Ishikawa (cell line): ENCODE measurements at regions not wholly inside any gene's neighbourhood (a gene's known extent, or its start where the extent isn't known, plus 50 kb on each side); places are given as distances from the start of the nearest gene placed in this dataset.

ENCODE experiments used
- CEBPB ChIP-seq: IDR thresholded peaks from 2 replicates; pipeline ENCODE4 v1.6.1; 2012
- CREB1 ChIP-seq: IDR thresholded peaks from 2 replicates; pipeline ENCODE4 v1.6.1; 2012; ENCODE audit warnings: low read depth
- EGR1 ChIP-seq: IDR thresholded peaks from 2 replicates; pipeline ENCODE4 v1.6.1; 2012
- EP300 ChIP-seq: IDR thresholded peaks from 2 replicates; pipeline ENCODE4 v1.6.1; 2012; ENCODE audit warnings: borderline replicate concordance
- FOXM1 ChIP-seq: IDR thresholded peaks from 2 replicates; pipeline ENCODE4 v1.6.1; 2012; ENCODE audit warnings: low read depth, borderline replicate concordance
- MAX ChIP-seq: IDR thresholded peaks from 2 replicates; pipeline ENCODE4 v1.6.1; 2012
- NFIC ChIP-seq: IDR thresholded peaks from 2 replicates; pipeline ENCODE4 v1.6.1; 2012
- RAD21 ChIP-seq: IDR thresholded peaks from 2 replicates; pipeline ENCODE4 v1.6.1; 2012; ENCODE audit warnings: low read depth
- REST ChIP-seq: IDR thresholded peaks from 2 replicates; pipeline ENCODE4 v1.6.1; 2012; ENCODE audit warnings: low read depth, mild to moderate bottlenecking
- TAF1 ChIP-seq: IDR thresholded peaks from 2 replicates; pipeline ENCODE4 v1.6.1; 2012; ENCODE audit warnings: low read depth, mild to moderate bottlenecking
- TCF12 ChIP-seq: IDR thresholded peaks from 2 replicates; pipeline ENCODE4 v1.6.1; 2012; ENCODE audit warnings: low read depth
- TEAD4 ChIP-seq: IDR thresholded peaks from 2 replicates; pipeline ENCODE4 v1.6.1; 2012
- USF1 ChIP-seq: IDR thresholded peaks from 2 replicates; pipeline ENCODE4 v1.6.1; 2012
- YY1 ChIP-seq: IDR thresholded peaks from 2 replicates; pipeline ENCODE4 v1.6.1; 2012; ENCODE audit warnings: low read depth
- ZBTB7A ChIP-seq: IDR thresholded peaks from 2 replicates; pipeline ENCODE4 v1.6.1; 2012; ENCODE audit warnings: low read depth

- TF ChIP-seq FOXM1 (no peak), TAF1 (no peak), TEAD4 (no peak), NFIC (no peak), EGR1 (no peak)
These were observed 154.8 kb downstream of the TFAP2B start for GRCh38 chr6:50973464-50973863.

- no peak for TF ChIP-seq EP300
- no peak for TF ChIP-seq EGR1
- TF ChIP-seq CREB1: no peak
- TF ChIP-seq TAF1: no peak
- TF ChIP-seq ZBTB7A: no peak
- TF ChIP-seq NFIC: no peak
- no peak for TF ChIP-seq TCF12
- TF ChIP-seq REST: no peak
- no peak for TF ChIP-seq YY1
- TF ChIP-seq USF1: no peak
- TF ChIP-seq TEAD4: no peak
- no peak for TF ChIP-seq RAD21
- TF ChIP-seq FOXM1: no peak
- no peak for TF ChIP-seq CEBPB
- TF ChIP-seq MAX: no peak
These were observed 155.6 kb downstream of the TFAP2B start for GRCh38 chr6:50974319-50974718.

GRCh38 chr6:50975216-50975615 lies 156.5 kb downstream of the TFAP2B start:
- TF ChIP-seq TAF1: no peak
- TF ChIP-seq TCF12: no peak
- no peak for TF ChIP-seq RAD21
- TF ChIP-seq USF1: no peak
- TF ChIP-seq EP300: no peak
- no peak for TF ChIP-seq MAX
- TF ChIP-seq CEBPB: no peak
- no peak for TF ChIP-seq REST

GRCh38 chr6:50976907-50977306 lies 158.2 kb downstream of the TFAP2B start:
- TF ChIP-seq FOXM1: no peak
- no peak for TF ChIP-seq CEBPB
- TF ChIP-seq TAF1: no peak
- TF ChIP-seq TCF12: no peak
- no peak for TF ChIP-seq USF1
- TF ChIP-seq EP300: no peak
- TF ChIP-seq CREB1: no peak
- TF ChIP-seq RAD21: no peak
- no peak for TF ChIP-seq TEAD4
- TF ChIP-seq EGR1: no peak
- TF ChIP-seq NFIC: no peak
- TF ChIP-seq ZBTB7A: no peak
- TF ChIP-seq YY1: no peak
- TF ChIP-seq MAX: no peak
- no peak for TF ChIP-seq REST

- no peak for TF ChIP-seq CEBPB
- no peak for TF ChIP-seq FOXM1
- no peak for TF ChIP-seq ZBTB7A
- no peak for TF ChIP-seq MAX
- no peak for TF ChIP-seq EP300
- no peak for TF ChIP-seq USF1
- no peak for TF ChIP-seq RAD21
- no peak for TF ChIP-seq TEAD4
- no peak for TF ChIP-seq NFIC
- no peak for TF ChIP-seq REST
- TF ChIP-seq TAF1: no peak
These were observed 159.1 kb downstream of the TFAP2B start for GRCh38 chr6:50977796-50978195.
